ENCODE measurements at regions not wholly inside any gene's neighbourhood (a gene's known extent, or its start where the extent isn't known, plus 50 kb on each side); places are given as distances from the start of the nearest gene placed in this dataset.

- no peak for ATAC-seq
Observed at GRCh38 chr14:80080601-80081000, 130.7 kb downstream of the DIO2 start.

DNA sequence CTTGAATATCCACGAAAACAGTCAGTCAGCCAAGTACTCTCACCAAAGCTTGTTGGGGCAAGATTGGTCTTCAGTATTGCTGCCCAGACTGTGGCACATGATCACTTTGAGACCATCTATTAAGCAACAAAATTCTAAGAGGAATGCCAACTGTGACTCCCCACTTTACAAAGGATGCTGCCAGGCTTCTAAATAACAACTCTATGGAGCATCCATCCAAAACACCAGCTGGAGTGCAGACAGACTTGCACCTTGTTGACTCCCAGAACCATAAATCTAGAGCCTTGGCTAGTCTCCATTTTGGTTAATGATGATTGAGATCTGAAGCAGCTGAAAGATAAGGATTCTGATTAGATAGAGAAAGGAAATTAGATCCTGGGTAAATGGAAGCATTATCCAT is 132.8 kb downstream of the DIO2 start:
- no peak for TF ChIP-seq ZNF70 (CRISPR knock-in tag; IDR thresholded peaks at IDR 0.05)
- no peak for TF ChIP-seq RARB (CRISPR knock-in tag; IDR thresholded peaks at IDR 0.05)
- TF ChIP-seq TCF4 (CRISPR knock-in tag; IDR thresholded peaks at IDR 0.05; ENCODE audit: borderline replicate concordance) = no peak
- no peak for TF ChIP-seq SNAI2 (CRISPR knock-in tag; IDR thresholded peaks at IDR 0.05)
- no peak for TF ChIP-seq ZFP30 (CRISPR knock-in tag; IDR thresholded peaks at IDR 0.05)
- no peak for TF ChIP-seq CSDC2 (CRISPR knock-in tag; IDR thresholded peaks at IDR 0.05)
- TF ChIP-seq PATZ1 (CRISPR knock-in tag; IDR thresholded peaks at IDR 0.05; ENCODE audit: borderline replicate concordance) = no peak
- TF ChIP-seq ZFP3 (CRISPR knock-in tag; IDR thresholded peaks at IDR 0.05) = no peak
- TF ChIP-seq, protein P1, sequence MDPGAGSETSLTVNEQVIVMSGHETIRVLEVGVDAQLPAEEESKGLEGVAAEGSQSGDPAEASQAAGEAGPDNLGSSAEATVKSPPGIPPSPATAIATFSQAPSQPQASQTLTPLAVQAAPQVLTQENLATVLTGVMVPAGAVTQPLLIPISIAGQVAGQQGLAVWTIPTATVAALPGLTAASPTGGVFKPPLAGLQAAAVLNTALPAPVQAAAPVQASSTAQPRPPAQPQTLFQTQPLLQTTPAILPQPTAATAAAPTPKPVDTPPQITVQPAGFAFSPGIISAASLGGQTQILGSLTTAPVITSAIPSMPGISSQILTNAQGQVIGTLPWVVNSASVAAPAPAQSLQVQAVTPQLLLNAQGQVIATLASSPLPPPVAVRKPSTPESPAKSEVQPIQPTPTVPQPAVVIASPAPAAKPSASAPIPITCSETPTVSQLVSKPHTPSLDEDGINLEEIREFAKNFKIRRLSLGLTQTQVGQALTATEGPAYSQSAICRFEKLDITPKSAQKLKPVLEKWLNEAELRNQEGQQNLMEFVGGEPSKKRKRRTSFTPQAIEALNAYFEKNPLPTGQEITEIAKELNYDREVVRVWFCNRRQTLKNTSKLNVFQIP (CRISPR knock-in tag; IDR thresholded peaks at IDR 0.05; ENCODE audit: borderline replicate concordance, low read depth) = no peak
- TF ChIP-seq ZNF8 (CRISPR knock-in tag; IDR thresholded peaks at IDR 0.05) = no peak
- no peak for TF ChIP-seq OSR1 (CRISPR knock-in tag; IDR thresholded peaks at IDR 0.05)
- TF ChIP-seq BACH2 (CRISPR knock-in tag; IDR thresholded peaks at IDR 0.05; ENCODE audit: borderline replicate concordance) = no peak
- TF ChIP-seq, protein P2, sequence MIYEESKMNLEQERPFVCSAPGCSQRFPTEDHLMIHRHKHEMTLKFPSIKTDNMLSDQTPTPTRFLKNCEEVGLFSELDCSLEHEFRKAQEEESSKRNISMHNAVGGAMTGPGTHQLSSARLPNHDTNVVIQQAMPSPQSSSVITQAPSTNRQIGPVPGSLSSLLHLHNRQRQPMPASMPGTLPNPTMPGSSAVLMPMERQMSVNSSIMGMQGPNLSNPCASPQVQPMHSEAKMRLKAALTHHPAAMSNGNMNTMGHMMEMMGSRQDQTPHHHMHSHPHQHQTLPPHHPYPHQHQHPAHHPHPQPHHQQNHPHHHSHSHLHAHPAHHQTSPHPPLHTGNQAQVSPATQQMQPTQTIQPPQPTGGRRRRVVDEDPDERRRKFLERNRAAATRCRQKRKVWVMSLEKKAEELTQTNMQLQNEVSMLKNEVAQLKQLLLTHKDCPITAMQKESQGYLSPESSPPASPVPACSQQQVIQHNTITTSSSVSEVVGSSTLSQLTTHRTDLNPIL (CRISPR knock-in tag; IDR thresholded peaks at IDR 0.05; ENCODE audit: low read depth) = no peak
- no peak for TF ChIP-seq ESRRG (CRISPR knock-in tag; IDR thresholded peaks at IDR 0.05)
- TF ChIP-seq ZNF565 (CRISPR knock-in tag; conservative IDR thresholded peaks at IDR 0.05; ENCODE audit: low read depth) = no peak
- no peak for ATAC-seq

More at GRCh38 chr14:80080601-80081000, 130.7 kb downstream of the DIO2 start:
- no peak for TF ChIP-seq ZNF565 (CRISPR knock-in tag; conservative IDR thresholded peaks at IDR 0.05; ENCODE audit: low read depth)
- TF ChIP-seq PATZ1 (CRISPR knock-in tag; IDR thresholded peaks at IDR 0.05; ENCODE audit: borderline replicate concordance) = no peak
- no peak for TF ChIP-seq PPARA (CRISPR knock-in tag; IDR thresholded peaks at IDR 0.05; ENCODE audit: borderline replicate concordance)
- no peak for TF ChIP-seq TCF4 (CRISPR knock-in tag; IDR thresholded peaks at IDR 0.05; ENCODE audit: borderline replicate concordance)
- no peak for TF ChIP-seq ZNF70 (CRISPR knock-in tag; IDR thresholded peaks at IDR 0.05)
- TF ChIP-seq ESRRG (CRISPR knock-in tag; IDR thresholded peaks at IDR 0.05) = no peak

GRCh38 chr14:80077262-80077661 is 134.0 kb downstream of the DIO2 start:
- TF ChIP-seq ZFP3 (CRISPR knock-in tag; IDR thresholded peaks at IDR 0.05) (no peak), ZFP30 (CRISPR knock-in tag; IDR thresholded peaks at IDR 0.05) (no peak), ZNF70 (CRISPR knock-in tag; IDR thresholded peaks at IDR 0.05) (no peak), ESRRG (CRISPR knock-in tag; IDR thresholded peaks at IDR 0.05) (no peak), OSR1 (CRISPR knock-in tag; IDR thresholded peaks at IDR 0.05) (no peak), CSDC2 (CRISPR knock-in tag; IDR thresholded peaks at IDR 0.05) (no peak), SNAI2 (CRISPR knock-in tag; IDR thresholded peaks at IDR 0.05) (no peak), PATZ1 (CRISPR knock-in tag; IDR thresholded peaks at IDR 0.05; ENCODE audit: borderline replicate concordance) (no peak), TSHZ2 (CRISPR knock-in tag; IDR thresholded peaks at IDR 0.05) (no peak), RARB (CRISPR knock-in tag; IDR thresholded peaks at IDR 0.05) (no peak), ISL1 (CRISPR knock-in tag; IDR thresholded peaks at IDR 0.05) (no peak)
- TF ChIP-seq, protein P2 (CRISPR knock-in tag; IDR thresholded peaks at IDR 0.05; ENCODE audit: low read depth) = no peak
- TF ChIP-seq, protein P1 (CRISPR knock-in tag; IDR thresholded peaks at IDR 0.05; ENCODE audit: borderline replicate concordance, low read depth) = no peak
- ATAC-seq = no peak
